ENCODE measurements at regions not wholly inside any gene's neighbourhood (a gene's known extent, or its start where the extent isn't known, plus 50 kb on each side); places are given as distances from the start of the nearest gene placed in this dataset.

DNA sequence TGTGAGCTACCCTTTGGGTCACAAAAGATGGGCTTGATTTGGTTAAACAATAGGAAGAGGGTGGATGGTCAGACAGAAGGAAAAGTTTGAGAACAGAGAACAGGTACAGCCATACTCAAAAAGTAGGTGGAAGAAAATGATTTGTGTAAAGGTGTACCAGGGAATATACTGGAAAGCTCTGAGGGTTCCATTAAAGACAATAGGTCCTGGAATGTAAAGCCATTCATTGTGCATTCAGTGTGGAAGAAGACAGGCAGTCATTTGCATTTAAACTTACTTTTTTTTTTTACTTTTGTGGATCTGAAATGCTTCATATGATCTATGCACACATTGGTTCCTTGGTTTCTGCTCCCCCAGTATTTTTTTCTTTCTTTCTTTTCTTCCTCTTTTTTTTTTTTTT, 581.4 kb upstream of the PIK3C3 start:
- Mint-ChIP-seq H3K36me3 (ENCODE audit: low read depth) (no peaks in the 10 kb centered on the region), H3K27ac (no peak overlapping the region), H3K9me3 (peaks cover 8% of the 10 kb centered on the region), H3K4me3 (no peak overlapping the region), H3K4me1 (ENCODE audit: low read depth) (no peaks in the 10 kb centered on the region), H3K27me3 (ENCODE audit: low read depth) (no peaks in the 10 kb centered on the region)

GRCh38 chr18:41372046-41372665, 582.9 kb upstream of the PIK3C3 start:
- H3K9me3 Mint-ChIP-seq, result peaks cover 8% of the 10 kb centered on the region
- no peaks in the 10 kb centered on the region for H3K36me3 Mint-ChIP-seq (ENCODE audit: low read depth)
- H3K27me3 Mint-ChIP-seq (ENCODE audit: low read depth), result no peaks in the 10 kb centered on the region
- no peak overlapping the region for H3K27ac Mint-ChIP-seq
- no peaks in the 10 kb centered on the region for H3K4me1 Mint-ChIP-seq (ENCODE audit: low read depth)
- no peak overlapping the region for H3K4me3 Mint-ChIP-seq

DNA sequence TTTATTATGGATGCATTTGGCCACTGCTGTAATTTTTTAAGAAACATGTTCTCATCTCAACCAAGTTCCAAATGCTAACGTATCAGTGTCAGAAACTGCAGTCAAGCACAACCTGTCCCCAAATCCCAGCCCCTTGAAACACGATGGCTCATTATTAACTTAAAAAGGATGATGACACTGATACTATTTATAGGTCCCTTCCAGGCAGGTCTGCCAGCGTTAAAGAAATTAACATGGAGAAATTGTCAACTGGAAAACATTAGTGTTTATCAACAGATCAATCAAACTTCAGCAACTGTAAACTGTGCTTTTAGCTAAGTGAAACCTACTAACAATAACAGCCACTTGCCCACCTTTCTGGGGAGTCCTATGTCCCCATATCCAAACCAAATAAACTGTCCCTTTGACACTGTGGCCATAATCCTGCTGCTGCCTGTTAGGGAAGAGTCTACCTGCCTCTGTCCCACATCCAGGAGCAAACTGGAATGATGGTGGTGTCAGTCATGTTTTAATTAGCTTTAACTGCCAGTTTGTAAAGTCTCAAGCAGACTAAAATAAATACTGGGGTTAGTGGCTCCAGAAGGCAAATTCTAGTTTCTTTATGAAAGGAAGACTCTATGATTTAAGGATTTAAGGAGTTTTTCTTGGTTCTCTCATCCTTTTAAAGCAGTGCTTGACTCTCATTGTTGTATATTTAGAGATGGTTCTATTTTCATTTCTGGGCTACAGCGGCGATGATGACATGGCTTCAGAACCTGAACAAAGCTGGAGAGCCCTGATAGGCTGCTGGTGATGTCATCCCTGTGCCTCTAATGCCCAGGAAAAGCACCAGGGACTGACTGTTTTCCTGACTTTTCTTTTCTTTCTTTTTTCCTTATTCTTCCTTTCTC, 583.6 kb upstream of the PIK3C3 start:
- peaks cover 8% of the 10 kb centered on the region for H3K9me3 Mint-ChIP-seq
- no peak overlapping the region for H3K4me3 Mint-ChIP-seq
- H3K27me3 Mint-ChIP-seq (ENCODE audit: low read depth), result no peaks in the 10 kb centered on the region
- no peak overlapping the region for H3K27ac Mint-ChIP-seq
- no peaks in the 10 kb centered on the region for H3K36me3 Mint-ChIP-seq (ENCODE audit: low read depth)
- H3K4me1 Mint-ChIP-seq (ENCODE audit: low read depth), result no peaks in the 10 kb centered on the region

- Mint-ChIP-seq H3K27me3 (ENCODE audit: low read depth) (no peaks in the 10 kb centered on the region), H3K9me3 (peaks cover 4% of the 10 kb centered on the region), H3K4me3 (no peak overlapping the region), H3K36me3 (ENCODE audit: low read depth) (no peaks in the 10 kb centered on the region), H3K4me1 (ENCODE audit: low read depth) (no peaks in the 10 kb centered on the region), H3K27ac (no peak overlapping the region)
Measured at GRCh38 chr18:41370740-41371139, 584.3 kb upstream of the PIK3C3 start.

GRCh38 chr18:41357708-41358107, 597.3 kb upstream of the PIK3C3 start:
- H3K9me3 Mint-ChIP-seq, result peaks cover 23% of the 10 kb centered on the region
- H3K4me3 Mint-ChIP-seq, result no peak overlapping the region
- no peak overlapping the region for H3K27ac Mint-ChIP-seq
- no peaks in the 10 kb centered on the region for H3K4me1 Mint-ChIP-seq (ENCODE audit: low read depth)
- no peaks in the 10 kb centered on the region for H3K27me3 Mint-ChIP-seq (ENCODE audit: low read depth)
- no peaks in the 10 kb centered on the region for H3K36me3 Mint-ChIP-seq (ENCODE audit: low read depth)

DNA sequence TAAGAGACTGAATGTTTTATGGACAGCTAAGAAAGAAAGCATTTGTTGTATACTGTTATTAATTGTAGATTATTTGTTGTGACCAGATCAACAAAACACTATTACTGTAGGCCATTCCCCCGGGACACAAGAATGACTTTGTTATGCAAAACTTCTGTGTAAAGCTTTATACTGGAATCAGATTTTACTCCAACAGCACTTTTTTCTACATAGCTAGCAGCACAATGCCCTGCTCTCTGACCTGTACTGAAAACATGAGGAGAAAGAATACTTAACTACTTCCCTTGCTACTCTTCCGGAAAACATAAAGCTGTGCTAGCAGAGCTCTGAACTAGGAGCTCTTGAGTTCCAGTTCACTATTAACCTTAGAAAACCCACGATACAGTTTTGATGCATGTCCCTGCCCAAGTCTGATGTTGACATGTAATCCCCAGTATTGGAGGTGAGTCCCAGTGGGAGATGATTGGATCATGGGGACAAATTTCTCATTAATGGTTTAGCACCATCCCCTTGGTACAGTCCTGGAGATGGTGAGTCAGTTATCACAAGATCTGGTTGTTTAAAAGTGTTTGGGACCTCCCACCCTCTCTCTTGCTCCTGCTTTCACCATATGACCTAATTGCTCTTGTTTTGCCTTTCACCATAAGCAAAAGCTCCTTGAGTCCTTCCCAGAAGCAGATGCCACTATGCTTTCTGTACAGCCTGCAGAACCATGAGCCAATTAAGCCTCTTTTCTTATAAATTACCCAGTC, 601.1 kb upstream of the PIK3C3 start:
- Mint-ChIP-seq H3K36me3 (ENCODE audit: low read depth) (no peaks in the 10 kb centered on the region), H3K4me3 (no peak overlapping the region), H3K9me3 (peaks cover 15% of the 10 kb centered on the region), H3K27ac (no peak overlapping the region), H3K27me3 (ENCODE audit: low read depth) (no peaks in the 10 kb centered on the region), H3K4me1 (ENCODE audit: low read depth) (no peaks in the 10 kb centered on the region)

- Mint-ChIP-seq H3K4me3 (no peak overlapping the region), H3K27ac (no peak overlapping the region), H3K36me3 (ENCODE audit: low read depth) (no peaks in the 10 kb centered on the region), H3K27me3 (ENCODE audit: low read depth) (no peaks in the 10 kb centered on the region), H3K4me1 (ENCODE audit: low read depth) (no peaks in the 10 kb centered on the region), H3K9me3 (peaks cover 3% of the 10 kb centered on the region)
Measured at GRCh38 chr18:41351430-41351829, 603.6 kb upstream of the PIK3C3 start.

GRCh38 chr18:41347057-41347456, 608.0 kb upstream of the PIK3C3 start:
- H3K4me1 Mint-ChIP-seq (ENCODE audit: low read depth), result no peaks in the 10 kb centered on the region
- H3K27ac Mint-ChIP-seq, result no peak overlapping the region
- no peaks in the 10 kb centered on the region for H3K36me3 Mint-ChIP-seq (ENCODE audit: low read depth)
- no peak overlapping the region for H3K4me3 Mint-ChIP-seq
- H3K9me3 Mint-ChIP-seq, result peaks cover 5% of the 10 kb centered on the region
- no peaks in the 10 kb centered on the region for H3K27me3 Mint-ChIP-seq (ENCODE audit: low read depth)

DNA sequence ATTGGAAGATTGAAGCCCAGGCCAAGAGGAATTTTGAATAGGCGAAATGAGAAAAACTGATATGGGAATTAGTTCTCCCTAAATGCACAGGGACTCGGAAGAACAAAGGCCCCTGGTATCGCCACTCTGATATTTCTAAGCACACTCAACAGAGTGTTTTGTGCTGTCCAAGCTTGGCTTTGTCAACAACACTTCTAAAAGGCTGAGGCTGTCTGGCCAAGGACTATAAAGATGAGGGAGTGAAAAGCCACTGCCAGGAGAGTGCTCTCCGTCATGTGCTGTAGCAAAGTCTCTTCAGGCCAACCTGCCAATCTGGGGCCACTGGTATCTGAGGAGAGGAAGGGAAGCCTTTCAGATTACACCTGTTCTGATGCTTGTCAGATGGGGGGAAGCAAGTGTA, 611.2 kb upstream of the PIK3C3 start:
- H3K9me3 Mint-ChIP-seq, result peaks cover 5% of the 10 kb centered on the region
- no peaks in the 10 kb centered on the region for H3K4me1 Mint-ChIP-seq (ENCODE audit: low read depth)
- no peaks in the 10 kb centered on the region for H3K36me3 Mint-ChIP-seq (ENCODE audit: low read depth)
- no peaks in the 10 kb centered on the region for H3K27me3 Mint-ChIP-seq (ENCODE audit: low read depth)
- H3K4me3 Mint-ChIP-seq, result no peak overlapping the region
- H3K27ac Mint-ChIP-seq, result no peak overlapping the region

DNA sequence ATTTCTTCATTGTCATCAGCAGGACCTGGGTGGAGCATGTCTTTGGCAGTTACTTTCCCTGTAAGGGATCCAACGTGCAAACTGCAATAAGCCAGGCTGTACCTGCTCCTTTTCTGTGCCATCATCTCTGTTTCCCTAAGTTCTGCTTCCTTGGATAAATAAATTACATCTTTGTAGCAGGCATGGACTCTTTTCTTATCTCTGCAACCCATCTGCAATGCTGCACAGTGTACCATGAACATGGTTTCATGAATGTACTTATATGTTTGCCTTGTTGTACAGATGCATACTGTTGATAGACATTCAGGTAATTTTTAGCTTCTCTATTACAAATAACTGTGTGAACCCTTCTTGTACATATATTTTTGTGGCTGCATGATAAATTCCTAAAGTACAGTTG, 616.7 kb upstream of the PIK3C3 start:
- H3K4me1 Mint-ChIP-seq (ENCODE audit: low read depth), result no peaks in the 10 kb centered on the region
- no peaks in the 10 kb centered on the region for H3K27me3 Mint-ChIP-seq (ENCODE audit: low read depth)
- H3K36me3 Mint-ChIP-seq (ENCODE audit: low read depth), result no peaks in the 10 kb centered on the region
- H3K4me3 Mint-ChIP-seq, result no peak overlapping the region
- H3K27ac Mint-ChIP-seq, result no peak overlapping the region
- H3K9me3 Mint-ChIP-seq, result peaks cover 3% of the 10 kb centered on the region

DNA sequence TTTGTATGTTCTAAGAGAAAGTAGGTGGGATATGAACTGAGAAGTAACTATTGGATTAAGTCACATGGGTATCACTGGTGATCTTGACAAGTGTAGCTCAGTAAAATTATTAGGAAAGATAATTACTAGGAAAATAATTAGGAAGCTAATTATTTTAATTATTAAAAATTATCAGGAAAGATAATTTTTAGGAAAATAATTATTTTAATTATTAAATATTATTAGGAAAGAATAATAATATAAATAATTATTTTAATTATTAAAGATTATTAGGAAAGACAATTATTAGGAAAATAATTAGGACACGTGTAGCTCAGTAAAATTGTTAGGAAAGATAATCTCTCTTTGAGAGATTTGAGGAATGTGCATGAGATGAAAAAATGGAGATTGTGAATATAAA, 623.4 kb upstream of the PIK3C3 start:
- H3K4me3 Mint-ChIP-seq, result no peak overlapping the region
- peaks cover 4% of the 10 kb centered on the region for H3K9me3 Mint-ChIP-seq
- H3K27me3 Mint-ChIP-seq (ENCODE audit: low read depth), result no peaks in the 10 kb centered on the region
- H3K27ac Mint-ChIP-seq, result no peak overlapping the region
- no peaks in the 10 kb centered on the region for H3K4me1 Mint-ChIP-seq (ENCODE audit: low read depth)
- no peaks in the 10 kb centered on the region for H3K36me3 Mint-ChIP-seq (ENCODE audit: low read depth)

GRCh38 chr18:41326311-41326710, 628.7 kb upstream of the PIK3C3 start:
- H3K36me3 Mint-ChIP-seq (ENCODE audit: low read depth), result no peaks in the 10 kb centered on the region
- no peaks in the 10 kb centered on the region for H3K4me1 Mint-ChIP-seq (ENCODE audit: low read depth)
- H3K27me3 Mint-ChIP-seq (ENCODE audit: low read depth), result no peaks in the 10 kb centered on the region
- H3K27ac Mint-ChIP-seq, result no peak overlapping the region
- no peak overlapping the region for H3K4me3 Mint-ChIP-seq
- H3K9me3 Mint-ChIP-seq, result peaks cover 9% of the 10 kb centered on the region

DNA sequence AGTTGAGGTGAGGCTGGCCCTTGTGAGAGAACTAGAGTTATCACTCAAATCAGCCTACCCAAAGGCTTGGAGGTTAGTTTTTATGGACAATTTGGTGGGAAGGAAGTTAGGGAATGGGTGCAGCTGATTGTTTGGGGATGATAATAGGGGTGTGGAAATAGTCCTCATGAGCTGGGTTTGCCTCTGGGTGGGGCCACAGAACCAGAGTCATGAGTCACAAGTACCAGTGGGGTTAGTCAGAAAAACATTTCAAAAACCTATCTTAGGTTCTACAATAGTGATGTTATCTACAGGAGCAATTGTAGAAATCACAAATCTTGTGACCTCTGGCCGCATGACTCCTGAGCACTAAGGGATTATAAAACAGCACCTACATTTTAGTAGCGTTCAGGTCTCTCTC, 630.1 kb upstream of the PIK3C3 start:
- no peak overlapping the region for H3K27ac Mint-ChIP-seq
- no peak overlapping the region for H3K4me3 Mint-ChIP-seq
- H3K9me3 Mint-ChIP-seq, result peaks cover 13% of the 10 kb centered on the region
- H3K36me3 Mint-ChIP-seq (ENCODE audit: low read depth), result no peaks in the 10 kb centered on the region
- H3K27me3 Mint-ChIP-seq (ENCODE audit: low read depth), result no peaks in the 10 kb centered on the region
- H3K4me1 Mint-ChIP-seq (ENCODE audit: low read depth), result no peaks in the 10 kb centered on the region

- Mint-ChIP-seq H3K36me3 (ENCODE audit: low read depth) (no peaks in the 10 kb centered on the region), H3K4me1 (ENCODE audit: low read depth) (no peaks in the 10 kb centered on the region), H3K4me3 (no peak overlapping the region), H3K27me3 (ENCODE audit: low read depth) (no peaks in the 10 kb centered on the region), H3K27ac (no peak overlapping the region), H3K9me3 (peaks cover 13% of the 10 kb centered on the region)
Measured at GRCh38 chr18:41324020-41324791, 630.8 kb upstream of the PIK3C3 start.

Data from T-helper 1 cell treated with Interleukin-12 subunit alpha and Interleukin-12 subunit beta and Interleukin-4 antibody, amounts not matched to agents 30 μg/mL and 1 μg/mL, for 36 hours (primary cell).